ENCODE measurements at regions not wholly inside any gene's neighbourhood (a gene's known extent, or its start where the extent isn't known, plus 50 kb on each side); places are given as distances from the start of the nearest gene placed in this dataset.

DNA sequence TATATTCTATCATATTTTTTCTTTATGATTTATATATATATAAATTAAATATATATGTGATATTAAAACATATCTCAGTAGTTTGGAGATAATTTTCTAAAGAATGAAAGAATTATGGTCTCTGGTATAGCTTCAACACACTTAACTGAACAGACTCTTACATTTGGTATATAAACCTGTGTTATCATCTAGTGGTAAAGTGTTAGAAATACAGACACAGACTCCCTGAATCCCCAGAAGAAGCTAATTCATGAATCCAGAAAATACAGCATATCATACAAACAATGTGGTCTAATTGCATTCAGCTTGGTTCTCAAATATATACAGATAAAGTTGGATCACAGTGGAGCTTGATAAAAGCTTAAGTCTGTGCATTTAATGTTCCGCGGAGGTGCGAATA, 1100.4 kb downstream of the ROBO2 start:
- TF ChIP-seq, protein P1, sequence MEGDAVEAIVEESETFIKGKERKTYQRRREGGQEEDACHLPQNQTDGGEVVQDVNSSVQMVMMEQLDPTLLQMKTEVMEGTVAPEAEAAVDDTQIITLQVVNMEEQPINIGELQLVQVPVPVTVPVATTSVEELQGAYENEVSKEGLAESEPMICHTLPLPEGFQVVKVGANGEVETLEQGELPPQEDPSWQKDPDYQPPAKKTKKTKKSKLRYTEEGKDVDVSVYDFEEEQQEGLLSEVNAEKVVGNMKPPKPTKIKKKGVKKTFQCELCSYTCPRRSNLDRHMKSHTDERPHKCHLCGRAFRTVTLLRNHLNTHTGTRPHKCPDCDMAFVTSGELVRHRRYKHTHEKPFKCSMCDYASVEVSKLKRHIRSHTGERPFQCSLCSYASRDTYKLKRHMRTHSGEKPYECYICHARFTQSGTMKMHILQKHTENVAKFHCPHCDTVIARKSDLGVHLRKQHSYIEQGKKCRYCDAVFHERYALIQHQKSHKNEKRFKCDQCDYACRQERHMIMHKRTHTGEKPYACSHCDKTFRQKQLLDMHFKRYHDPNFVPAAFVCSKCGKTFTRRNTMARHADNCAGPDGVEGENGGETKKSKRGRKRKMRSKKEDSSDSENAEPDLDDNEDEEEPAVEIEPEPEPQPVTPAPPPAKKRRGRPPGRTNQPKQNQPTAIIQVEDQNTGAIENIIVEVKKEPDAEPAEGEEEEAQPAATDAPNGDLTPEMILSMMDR (IDR thresholded peaks at IDR 0.05): no peak
- TF ChIP-seq POLR2A (IDR thresholded peaks at IDR 0.05): no peak

Measured in vagina (tissue), 2 donors.